ENCODE measurements at regions not wholly inside any gene's neighbourhood (a gene's known extent, or its start where the extent isn't known, plus 50 kb on each side); places are given as distances from the start of the nearest gene placed in this dataset.
"Not testable (repeated sequence)": the region's sequence is repeated elsewhere in the genome, so short reads cannot be mapped to it uniquely, and the experiment has no call there.

DNA sequence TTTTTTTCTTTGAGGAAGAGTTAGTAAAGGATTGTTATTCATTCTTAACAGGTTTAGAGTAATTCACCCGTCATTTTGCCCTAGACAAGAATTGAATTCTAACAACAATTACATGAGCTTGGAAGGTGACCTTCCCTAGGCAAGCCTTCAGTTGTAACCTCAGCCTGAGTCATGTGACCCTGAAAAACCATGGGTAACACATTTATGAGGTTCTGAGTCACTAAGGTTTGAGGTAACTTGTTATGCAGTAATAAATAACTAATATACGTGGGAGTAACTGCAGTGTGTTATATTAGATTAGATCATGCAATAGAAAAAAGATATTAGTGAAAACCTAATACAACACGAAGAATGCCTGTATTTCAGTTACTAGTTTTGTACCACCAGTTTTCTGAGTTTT, 237.6 kb upstream of the NDN start:
- DNase-seq (ENCODE audit: low read depth, low spot score), result no peak

DNA sequence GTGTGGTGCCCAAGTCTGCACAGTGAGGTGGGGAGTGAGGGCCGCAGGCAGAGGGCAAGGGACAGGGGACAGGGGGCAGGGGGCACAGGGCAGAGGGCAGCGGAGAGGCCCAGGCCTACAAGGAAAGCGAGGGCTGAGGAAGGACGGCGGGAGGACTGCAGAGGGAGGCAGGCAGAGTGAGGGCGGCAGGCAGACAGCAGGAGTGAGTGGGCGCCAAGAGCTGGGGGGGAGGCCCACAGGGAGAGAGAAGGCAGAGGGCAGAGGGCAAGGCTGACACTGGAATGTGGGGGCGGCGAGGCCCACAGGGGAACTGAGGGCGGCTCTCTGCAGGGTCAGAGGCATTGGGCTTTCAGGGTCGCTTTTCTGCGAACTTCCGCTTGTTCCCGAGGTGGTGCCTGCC, 267.8 kb upstream of the NDN start:
- DNase-seq (ENCODE audit: low read depth, low spot score), result no peak

DNA sequence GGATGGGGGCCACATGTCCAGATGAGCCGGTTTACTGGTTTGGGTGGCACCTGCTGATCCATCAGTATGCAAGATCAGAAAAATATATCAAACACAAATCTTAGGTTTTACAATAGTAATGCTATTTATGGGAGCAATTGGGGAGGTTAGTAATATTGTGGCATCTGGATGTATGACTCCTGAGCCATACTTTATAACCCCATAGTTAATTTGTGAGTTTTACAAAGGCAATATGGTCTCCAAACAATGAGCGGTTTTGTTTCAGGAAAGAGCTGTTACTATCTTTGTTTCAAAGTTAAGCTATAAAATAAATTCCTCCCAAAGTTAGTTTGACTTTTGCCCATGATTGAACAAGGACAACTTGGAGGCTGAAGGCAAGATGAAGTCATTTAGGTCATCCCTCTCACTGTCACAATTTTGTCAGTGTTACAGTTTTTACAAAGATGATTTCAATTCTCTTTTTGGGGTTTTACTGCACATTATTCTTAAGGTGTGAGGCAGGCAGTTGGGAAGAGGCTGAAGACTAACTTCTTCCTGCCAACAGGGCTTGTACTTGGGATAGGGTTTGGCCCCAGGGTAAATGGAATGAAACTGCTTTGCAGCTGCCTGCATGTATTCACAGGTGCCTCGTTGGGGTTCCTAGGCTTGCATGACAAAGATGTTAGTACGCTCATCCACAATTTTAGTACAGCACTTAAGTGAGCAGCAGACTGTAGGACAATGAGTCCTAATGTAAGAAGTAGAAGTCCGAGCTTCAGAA, 296.6 kb upstream of the NDN start:
- no peak for DNase-seq (ENCODE audit: low read depth, low spot score)

DNA sequence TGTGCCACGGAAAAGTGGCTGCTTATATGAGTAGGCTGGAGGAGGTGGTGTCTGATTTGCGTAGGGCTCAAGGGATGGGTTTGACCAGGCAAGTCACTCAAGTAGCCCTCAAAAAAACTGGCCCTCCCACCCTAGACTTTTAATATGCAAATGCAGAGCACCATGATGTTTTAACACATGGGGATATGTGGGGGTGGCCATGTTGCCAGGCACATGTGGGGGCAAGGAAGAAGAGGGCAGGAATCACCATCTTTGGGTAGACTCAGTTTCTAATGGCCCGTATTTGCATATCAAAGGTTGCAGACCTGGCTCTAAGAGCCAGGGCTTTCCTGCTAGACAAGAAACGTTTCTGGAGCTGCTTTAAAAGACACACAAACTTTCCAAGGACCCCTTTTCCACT, 307.2 kb upstream of the NDN start:
- DNase-seq (ENCODE audit: low read depth, low spot score), result no peak

DNA sequence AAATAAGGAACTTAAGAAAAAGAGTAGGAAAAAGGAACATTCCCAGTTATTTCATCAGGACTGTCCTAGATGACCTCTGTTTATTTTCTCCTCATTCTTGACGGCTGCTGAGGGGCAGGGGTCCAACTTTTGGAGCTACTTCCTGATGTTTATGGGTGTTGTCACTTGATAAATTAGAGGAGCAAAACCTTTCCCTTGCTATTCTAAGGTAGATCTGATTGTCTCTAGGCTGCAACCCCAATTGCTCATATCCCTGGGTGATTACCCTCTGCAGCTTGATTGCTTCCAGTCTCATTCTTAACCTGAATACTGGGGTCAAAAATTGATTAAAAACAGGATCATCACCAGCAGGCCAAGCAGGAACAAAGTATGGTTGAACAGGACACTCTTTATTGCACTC, 311.0 kb upstream of the NDN start:
- DNase-seq (ENCODE audit: low read depth, low spot score), result no peak

DNA sequence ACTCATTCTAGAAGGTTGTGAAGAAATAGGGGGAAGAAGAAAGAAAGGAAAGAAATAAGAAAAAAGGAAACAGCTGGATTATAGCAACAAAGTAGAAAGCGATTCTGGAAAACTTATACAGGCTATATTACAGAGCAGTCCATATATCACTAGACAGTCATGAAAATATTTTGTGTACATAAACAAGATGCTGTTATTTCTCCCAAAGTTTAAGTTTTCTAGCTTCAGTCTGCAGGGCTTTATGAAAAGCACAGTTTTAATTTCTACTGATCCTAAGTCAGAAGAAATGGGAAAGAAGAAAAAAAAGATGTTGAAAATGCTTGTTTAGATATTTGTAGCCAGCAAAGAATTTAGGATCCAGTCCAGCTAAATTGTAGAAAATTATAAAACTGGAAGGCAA, 321.4 kb upstream of the NDN start:
- no peak for DNase-seq (ENCODE audit: low read depth, low spot score)

DNA sequence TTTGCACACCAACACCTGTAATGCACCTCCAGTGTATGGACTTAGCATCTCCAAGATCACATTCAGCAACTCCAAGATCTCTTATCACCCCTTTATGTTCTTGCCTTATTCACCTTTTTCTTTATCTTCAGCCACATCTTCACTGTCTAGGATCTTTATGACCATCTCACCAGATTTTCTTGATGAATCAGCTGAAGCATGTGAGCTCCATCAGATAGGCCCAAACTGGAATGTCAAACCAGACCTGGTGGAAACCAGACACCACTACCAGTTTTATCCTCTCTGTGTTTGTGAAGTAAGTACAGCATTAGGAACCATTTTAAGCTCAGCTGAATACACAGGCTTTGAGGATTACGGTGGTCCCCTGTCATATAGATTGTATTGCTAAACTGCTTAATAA, 330.4 kb upstream of the NDN start:
- DNase-seq (ENCODE audit: low read depth, low spot score), result no peak

DNA sequence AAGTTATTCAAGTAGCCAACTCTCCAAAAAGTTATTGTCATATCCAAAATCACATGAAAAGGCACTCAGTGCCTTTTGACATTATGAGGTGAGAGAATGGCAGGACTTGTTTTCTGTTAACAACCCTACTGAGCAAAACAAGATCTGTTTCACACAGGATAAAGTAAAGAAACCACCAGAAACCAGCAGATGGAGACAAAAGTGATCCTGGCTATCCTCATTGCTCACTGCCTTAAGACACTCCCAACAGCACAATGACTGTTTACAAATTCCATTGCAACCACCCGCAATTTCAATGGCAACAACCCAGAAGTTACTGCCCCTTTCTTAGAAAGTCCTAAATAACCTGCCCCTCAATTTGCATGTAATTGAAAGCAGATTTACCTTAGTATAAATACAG, 352.6 kb upstream of the NDN start:
- peak; percentile 35 for DNase-seq (ENCODE audit: low read depth, low spot score)

DNA sequence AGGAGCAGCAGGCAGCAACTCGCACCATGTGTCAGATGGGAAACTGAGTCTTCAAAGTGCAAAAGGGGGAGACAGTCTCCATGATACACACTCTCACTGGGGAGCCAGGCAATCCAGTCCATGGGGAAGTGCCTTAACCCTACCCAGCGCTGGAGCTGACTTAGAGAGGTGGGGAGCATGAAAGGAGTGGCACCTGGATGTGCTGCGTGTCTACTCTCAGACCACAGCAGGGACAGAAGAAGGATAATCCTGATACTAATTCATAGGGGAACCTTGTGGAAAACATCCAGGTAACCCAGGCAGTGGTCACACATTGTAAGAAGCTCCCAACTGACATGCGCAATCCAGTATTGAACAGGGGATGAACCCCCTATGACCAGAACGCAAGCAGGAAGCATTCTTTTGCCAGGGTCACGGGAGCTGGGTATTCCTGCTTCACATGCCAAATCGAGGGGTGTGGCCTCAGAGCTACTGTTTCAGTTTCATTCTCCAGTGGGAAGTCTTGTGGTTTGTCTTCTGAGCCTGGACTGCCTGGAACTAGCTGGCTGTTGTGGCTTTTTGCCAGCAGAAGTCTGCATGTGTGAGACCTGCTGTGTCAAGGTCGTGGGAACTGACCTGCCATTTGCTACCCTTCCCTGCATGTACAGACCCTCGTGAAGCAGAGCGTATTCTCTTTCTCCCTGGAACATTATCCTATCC, 367.6 kb upstream of the NDN start:
- no peak for DNase-seq (ENCODE audit: low read depth, low spot score)

DNA sequence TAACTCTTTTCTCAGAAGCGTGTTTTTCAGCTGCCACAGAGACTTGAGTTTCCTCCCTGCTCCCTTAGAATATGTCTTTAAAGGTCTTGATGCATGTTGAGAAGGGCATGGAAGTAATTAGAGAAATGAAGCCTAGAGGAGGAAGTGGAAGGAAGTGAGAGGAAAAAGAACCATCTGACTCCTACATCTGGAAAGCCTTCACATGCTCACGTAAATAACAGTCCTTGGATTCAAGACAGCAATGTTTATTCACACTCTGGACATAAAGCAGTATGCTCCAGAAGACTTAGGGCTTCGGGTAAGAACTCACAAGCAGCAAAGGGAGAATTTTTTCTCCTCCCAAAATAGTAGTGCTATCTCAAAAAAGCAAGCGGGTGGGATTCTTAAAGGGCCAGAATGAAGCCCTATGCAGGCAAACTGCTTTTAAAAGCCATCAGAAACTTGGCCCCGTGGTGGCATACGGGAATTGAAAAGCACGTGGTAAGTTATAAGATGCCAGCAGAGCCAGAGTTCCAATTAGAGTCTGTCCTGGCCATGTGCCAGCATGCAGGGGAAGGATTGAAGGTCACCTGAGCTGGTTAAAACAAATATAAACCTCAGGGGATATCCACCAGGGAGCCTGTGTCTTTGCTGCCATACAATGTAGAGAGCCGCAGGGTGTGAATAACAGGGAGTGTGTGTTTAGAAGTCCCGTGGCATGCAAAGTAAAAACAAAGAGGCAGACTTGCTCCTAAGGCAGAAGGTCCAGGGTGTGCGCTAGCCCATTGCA, 380.8 kb upstream of the NDN start:
- DNase-seq (ENCODE audit: low read depth, low spot score), result peak; percentile 8

DNA sequence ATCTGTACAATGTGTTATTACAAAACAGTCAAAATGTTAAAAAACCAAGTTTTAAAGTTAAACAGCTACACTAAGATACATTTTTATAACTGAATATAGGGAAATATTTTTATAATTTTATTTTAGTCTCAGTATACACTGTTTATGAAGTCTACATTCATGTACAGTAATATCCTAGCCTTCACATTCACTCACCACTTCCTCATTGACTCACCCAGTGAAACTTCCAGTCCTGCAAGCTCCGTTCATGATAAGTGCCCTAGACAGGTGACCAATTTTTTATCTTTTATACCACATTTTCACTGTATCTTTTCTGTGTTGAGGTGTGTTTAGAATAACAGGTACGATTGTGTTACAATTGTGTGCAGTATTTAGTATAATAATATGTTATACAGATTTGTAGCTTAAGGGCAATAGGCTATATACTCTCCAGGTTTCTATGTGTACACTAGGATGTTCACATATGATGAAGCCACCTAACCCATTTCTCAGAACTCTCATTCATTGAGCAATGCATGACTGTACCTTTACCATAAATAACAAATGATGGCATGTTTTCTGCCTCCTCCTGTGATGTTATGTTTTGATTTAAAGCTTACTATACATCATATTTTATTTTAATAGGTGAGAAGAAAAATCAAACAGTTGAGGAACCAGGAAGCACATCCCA, 388.4 kb upstream of the NDN start:
- DNase-seq (ENCODE audit: low read depth, low spot score), result no peak

DNA sequence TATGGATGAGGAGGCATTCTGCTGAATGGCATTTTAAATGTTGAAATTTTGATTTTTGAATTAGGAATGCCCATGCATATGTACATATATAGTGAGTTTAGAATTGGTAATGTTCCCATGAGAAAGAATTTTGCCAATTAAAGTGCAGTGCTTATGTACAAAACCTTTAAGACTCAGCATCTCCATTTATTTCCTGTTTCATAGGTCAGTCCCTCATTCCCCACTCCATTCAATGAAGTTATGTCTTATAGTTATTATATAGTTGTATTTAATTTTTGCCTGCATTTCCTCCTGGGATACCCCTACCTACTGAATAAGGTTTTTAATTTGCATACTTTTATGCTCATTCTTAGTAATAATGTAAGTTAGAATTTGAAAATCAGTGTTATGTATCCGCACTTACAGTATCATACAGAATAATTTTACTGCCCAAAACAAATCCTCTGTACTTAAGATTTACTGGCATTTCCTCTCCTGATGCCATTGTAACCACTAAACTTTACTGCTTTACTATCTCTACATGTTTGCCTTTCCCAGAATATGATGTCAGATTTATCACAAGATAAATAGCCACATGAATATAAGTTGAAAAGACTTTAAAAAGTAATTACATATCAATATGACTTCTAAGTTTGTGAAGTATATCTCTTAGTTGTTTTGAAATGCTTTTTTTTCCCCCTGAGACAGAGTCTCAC, 389.1 kb upstream of the NDN start:
- DNase-seq (ENCODE audit: low read depth, low spot score), result no peak

DNA sequence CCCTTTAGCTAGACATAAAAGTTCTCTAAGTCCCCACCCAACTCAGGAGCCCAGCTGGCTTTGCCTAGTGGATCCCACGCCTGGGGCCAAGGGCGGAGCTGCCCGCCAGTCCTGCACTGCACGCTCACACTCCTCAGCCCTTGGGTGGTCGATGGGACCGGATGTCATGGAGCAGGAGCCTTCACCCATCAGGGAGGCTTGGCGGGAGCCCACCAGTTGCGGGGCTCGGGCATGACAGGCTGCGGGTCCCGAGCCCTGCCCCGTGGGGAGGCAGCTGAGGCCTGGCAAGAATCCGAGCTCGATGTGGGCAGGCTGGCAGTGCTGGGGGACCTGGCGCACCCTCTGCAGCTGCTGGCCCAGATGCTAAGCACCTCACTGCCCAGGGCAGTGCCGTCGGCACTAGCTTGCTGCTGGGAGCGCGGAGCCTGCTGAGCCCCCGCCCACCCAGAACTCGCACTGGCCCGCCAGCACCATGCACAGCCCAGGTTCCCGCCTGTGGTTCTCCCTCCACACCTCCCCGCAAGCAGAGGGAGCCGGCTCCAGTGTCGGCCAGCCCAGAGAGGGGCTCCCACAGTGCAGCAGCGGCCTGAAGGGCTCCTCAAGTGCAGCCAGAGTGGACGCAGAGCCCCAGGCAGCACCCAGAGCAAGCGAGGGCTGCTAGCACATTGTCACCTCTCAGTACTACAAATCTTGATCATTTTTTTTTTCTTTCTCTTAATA, 391.4 kb upstream of the NDN start:
- DNase-seq (ENCODE audit: low read depth, low spot score), result no peak

DNA sequence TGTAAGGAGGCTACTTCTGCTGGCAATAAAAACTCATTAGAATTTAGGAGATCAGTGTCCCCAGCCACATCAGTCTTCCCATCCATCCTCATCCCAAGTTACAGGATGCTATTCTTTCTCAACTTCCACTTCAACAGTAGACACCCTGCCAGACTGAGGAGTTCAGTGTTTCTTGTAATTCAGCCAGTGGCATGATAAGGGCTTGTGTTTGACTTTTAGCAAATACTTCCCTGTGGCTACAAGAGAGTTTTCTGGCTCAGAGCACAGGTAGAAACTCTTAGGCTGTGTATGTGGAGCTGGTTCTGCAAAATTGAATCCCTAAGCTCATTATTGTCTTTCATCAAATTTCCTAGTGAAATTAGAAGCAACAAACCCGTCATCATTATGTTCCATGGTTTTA, 401.8 kb upstream of the NDN start:
- DNase-seq (ENCODE audit: low read depth, low spot score), result not testable (repeated sequence)

DNA sequence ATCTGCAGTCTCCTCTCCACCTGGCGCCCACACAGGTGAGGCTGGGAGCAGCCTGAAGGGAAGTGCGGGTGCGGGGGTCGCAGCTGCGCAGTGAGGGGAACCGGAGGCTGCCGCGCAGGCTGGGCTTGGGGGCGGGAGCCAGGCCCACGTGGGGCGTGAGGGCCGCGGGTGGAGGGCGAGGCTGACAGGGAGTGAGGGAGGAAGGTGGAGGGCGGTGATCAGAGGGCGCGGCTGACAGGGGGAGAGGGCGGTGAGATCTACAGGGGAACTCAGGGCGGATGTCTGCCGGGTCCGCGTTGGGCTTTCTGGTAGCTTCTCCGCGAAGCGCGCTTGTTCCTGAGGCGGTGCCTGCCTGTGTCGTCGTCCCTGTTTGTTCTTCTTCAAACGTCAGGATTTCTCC, 414.4 kb upstream of the NDN start:
- DNase-seq (ENCODE audit: low read depth, low spot score), result peak; percentile 5

DNA sequence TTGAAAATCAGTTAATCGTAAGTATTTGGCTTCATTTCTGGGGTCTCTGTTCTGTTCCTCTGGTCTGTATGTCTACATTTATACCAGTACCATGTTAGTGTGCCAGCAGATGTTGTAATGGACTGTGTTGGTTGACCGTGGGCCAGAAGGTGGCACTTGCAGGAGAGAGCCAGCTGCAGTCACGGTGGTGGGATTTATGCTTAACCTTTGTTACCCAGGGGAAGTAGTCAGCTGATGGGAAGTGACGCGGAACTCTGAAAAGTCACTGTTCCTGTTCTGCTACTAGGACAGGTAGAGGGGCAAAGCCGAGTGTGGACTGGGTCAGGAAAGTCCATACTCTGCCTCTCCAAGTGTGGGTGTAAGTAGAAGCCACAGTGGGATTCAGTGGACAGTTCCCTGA, 420.4 kb upstream of the NDN start:
- DNase-seq (ENCODE audit: low read depth, low spot score), result not testable (repeated sequence)

DNA sequence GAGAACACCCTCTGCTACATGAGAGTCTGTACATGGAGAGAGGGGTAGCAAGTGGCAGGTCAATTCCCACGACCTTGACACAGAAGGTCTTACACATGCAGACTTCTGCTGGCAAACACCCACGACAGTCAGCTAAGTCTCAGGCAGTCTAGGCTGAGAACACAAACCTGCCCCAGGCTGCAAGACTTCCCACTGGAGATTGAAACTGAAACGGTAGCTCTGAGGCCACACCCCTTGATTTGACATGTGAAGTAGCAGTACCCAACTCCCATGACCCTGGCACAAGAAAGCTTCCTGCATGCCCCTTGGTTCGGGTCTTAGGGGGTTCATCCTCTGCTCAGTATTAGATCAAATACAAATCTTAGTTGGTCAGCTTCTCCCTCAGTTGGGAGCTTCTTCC, 420.8 kb upstream of the NDN start:
- DNase-seq (ENCODE audit: low read depth, low spot score), result not testable (repeated sequence)

DNA sequence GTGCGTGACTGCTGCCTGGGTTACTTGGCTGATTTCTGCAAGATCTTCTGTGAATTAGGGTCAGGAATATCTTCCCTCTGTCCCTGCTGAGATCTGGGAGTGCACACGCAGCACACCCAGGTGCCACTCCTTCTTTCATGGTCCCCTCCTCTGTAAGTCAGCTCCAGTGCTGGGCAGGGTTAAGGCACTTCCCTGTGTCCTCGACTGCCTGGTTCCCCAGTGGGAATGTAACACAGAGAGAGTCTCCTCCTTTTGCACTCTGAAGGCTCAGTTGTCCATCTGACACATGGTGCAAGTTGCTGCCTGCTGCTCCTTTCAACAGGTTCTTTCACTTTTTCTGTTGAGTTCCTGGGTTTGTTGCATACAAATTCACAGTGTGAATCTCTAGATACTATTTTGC, 421.2 kb upstream of the NDN start:
- not testable (repeated sequence) for DNase-seq (ENCODE audit: low read depth, low spot score)

DNA sequence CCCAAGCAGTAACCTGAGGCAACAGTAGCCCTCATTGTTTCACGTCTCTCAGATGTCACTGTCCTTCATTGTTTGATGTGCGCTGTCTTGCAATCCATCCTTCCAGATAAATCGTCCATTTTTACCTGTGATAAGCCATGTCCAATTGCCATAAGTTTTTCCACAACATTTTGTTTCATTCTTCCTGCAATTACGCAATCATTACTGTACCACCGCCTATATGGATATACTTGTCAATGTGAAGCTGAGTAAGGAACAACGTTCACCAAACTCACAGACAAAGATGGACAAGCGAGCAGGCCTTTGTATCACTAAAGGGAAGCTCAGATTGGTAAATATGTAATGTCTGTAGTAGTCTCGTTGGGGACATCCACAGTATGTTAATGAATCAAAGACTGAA, 452.5 kb upstream of the NDN start:
- not testable (repeated sequence) for DNase-seq (ENCODE audit: low read depth, low spot score)

DNA sequence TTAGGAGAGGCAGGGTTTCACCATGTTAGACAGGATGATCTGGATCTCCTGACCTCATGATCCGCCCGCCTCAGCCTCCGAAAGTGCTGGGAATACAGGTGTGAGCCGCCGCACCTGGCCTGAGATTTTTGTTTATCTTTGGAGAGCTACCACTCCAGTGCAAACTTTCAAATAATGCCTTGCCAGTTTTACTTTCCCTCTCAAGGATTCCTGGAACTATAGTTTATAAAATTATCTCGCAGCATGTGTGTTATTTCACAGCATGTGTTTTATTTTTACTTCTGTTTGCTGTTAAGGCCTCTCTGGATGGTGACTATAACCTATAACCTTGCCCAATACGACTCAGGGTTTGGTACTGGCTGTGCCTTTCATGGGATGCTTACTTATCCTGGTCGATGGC, 458.0 kb upstream of the NDN start:
- not testable (repeated sequence) for DNase-seq (ENCODE audit: low read depth, low spot score)

DNA sequence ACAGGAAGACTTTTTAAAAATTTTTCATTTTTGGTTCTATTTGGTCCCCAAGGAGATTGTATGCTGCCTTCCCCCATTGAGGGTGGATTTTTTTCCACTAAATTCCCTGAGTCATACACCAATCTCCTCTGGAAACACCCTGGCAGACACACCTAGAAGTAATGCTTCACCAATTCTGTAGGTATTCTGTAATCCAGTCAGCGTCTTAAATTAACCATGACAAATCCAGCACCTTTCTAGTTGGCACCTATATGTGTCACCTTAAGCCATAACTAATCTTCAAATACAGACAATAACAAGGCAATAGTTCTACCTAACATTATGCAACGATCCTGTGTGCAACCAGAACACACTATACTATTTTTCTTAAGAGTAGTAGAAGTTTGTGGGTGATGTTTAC, 459.1 kb upstream of the NDN start:
- DNase-seq (ENCODE audit: low read depth, low spot score), result no peak
